Esophagus muscularis mucosa (tissue), 4 donors: ENCODE measurements at regions not wholly inside any gene's neighbourhood (a gene's known extent, or its start where the extent isn't known, plus 50 kb on each side); places are given as distances from the start of the nearest gene placed in this dataset.

ENCODE experiments used
- DNase-seq: peaks from one replicate; pipeline ENCODE4 v3.0.0-alpha.2; 2017; ENCODE audit errors: extremely low spot score
- H3K27ac ChIP-seq, 4 donors: fragments of 200-600 bp; sonication (generic); replicated peaks in 1 of 4; 1 replicate in 3 of 4; 2 replicates in 1 of 4; pipeline ENCODE4 v1.5.1; 2016 to 2019; ENCODE audit warnings: mild to moderate bottlenecking in 1 of 4
- H3K27me3 ChIP-seq, 4 donors: fragments of 200-600 bp; sonication (generic); one replicate each; pipeline versions ENCODE4 v1.5.1 to v1.6.0; 2016 to 2019
- H3K36me3 ChIP-seq, 4 donors: fragments of 200-600 bp; sonication (generic); one replicate each; pipeline ENCODE4 v1.5.1; 2016 to 2019
- H3K4me1 ChIP-seq, 4 donors: fragments of 200-600 bp; sonication (generic); one replicate each; pipeline ENCODE4 v1.5.1; 2016 to 2019
- H3K4me3 ChIP-seq, 4 donors: fragments of 200-600 bp; sonication (generic); 1 replicate in 2 of 4; 2 replicates in 2 of 4; pipeline ENCODE4 v1.5.1; 2016 to 2019; ENCODE audit warnings: mild to moderate bottlenecking in 4 of 4, moderate library complexity in 1 of 4
- H3K9me3 ChIP-seq, 4 donors: fragments of 200-600 bp; sonication (generic); 1 replicate in 3 of 4; 2 replicates in 1 of 4; pipeline ENCODE4 v1.5.1; 2016 to 2019
- CTCF ChIP-seq, 3 experiments: fragments of 200-600 bp in 2 of 3; fragments of 450-650 bp in 1 of 3; sonication (generic) in 2 of 3; IDR thresholded peaks; one replicate each; pipeline ENCODE4 v1.5.1; 2017 to 2019; ENCODE audit warnings: antibody characterized with exemption in 3 of 3, mild to moderate bottlenecking in 2 of 3, moderate library complexity in 1 of 3
- EP300 ChIP-seq: sonication (generic); formaldehyde crosslinking; IDR thresholded peaks from one replicate; pipeline ENCODE4 v1.6.1; 2017; ENCODE audit warnings: antibody characterized with exemption
- POLR2A ChIP-seq: fragments of 450-650 bp; IDR thresholded peaks from one replicate; pipeline ENCODE4 v1.6.1; 2017; ENCODE audit warnings: antibody characterized with exemption, moderate library complexity, mild to moderate bottlenecking, low read depth
- POLR2AphosphoS5 ChIP-seq, 2 donors: sonication (generic); formaldehyde crosslinking; IDR thresholded peaks; one replicate each; pipeline ENCODE4 v1.6.1; 2017; ENCODE audit warnings: antibody characterized with exemption in 2 of 2
- WGBS: methylation state at CpG from one replicate; pipeline ENCODE4 v1.1.5; 2018; 5-methylcytosine and 5-hydroxymethylcytosine counted together
- intact Hi-C: fragments of 100-400 bp; cut with DNase I; formaldehyde crosslinking; loops from one replicate; pipeline ENCODE4 v1.15.1; 2023

DNA sequence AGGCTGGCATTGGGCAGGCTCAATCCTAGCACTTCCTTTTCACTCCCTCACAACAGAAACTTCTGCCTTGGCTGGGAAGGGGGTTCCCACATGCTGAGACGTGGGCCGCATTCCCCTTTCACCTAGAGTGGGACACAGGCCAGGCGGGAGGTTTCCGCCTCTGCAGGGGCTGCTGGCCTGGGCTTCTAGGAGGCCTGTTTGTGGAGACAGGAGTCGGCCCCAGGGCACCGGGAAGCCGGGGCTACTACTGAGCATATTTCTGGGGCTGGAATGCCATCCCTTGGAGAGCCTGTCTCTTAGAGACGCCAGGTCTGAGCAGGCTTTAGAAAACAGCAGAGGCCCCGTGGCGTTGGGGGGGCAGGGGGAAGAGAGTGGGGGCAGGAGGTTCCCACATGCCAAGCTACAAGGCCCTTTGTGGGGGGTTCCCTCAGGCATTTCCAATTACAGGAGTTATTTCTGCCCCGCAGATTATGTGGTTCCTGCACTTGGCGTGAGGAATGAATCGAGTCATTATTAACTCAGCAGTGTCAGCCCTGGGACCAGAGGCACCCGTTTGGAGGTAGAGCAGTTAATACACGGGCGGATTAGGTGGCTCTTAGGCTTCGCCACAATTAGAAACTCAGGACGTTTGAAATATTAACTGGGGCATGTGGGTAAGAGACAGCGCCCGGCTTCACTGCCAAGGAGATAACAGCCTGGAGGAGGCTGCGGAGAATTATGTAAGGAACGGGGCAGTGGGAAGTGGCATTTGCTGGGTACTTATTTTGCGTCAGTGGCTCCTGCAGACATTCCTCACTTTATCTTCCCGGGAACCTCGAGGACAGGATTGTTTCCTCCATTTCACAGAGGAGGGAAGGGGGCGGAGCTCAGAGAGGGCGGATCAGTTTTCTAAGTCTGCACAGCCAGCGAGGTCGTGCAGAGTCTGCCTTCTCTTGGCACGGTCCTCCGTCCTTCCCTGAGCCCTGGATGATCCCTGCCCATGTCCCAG is 162.5 kb downstream of the MAF start:
- 70% methylated on average over 28 of the region's 31 CpGs for WGBS
- no peak for DNase-seq
- TF ChIP-seq POLR2AphosphoS5 (IDR thresholded peaks at IDR 0.05) (no peak), EP300 (no peak), CTCF (IDR thresholded peaks at IDR 0.05) (no peak), POLR2A (no peak)
- H3K27ac ChIP-seq: no peak overlapping the region
- intact Hi-C loops: no loop called here
- peak overlapping the region in 1 of 4 donors; percentile 0 for H3K4me3 ChIP-seq
- H3K4me1 ChIP-seq: peaks cover 0 to 9% (median 4%) of the 10 kb centered on the region in 4 donors
- H3K36me3 ChIP-seq: no peaks in the 10 kb centered on the region
- no peaks in the 10 kb centered on the region for H3K9me3 ChIP-seq
- H3K27me3 ChIP-seq: no peaks in the 10 kb centered on the region

- intact Hi-C loops: no loop called here
- Histone ChIP-seq H3K4me3 (no peak overlapping the region), H3K36me3 (no peaks in the 10 kb centered on the region), H3K27ac (no peak overlapping the region), H3K9me3 (no peaks in the 10 kb centered on the region), H3K27me3 (no peaks in the 10 kb centered on the region), H3K4me1 (peaks cover 0 to 9% (median 4%) of the 10 kb centered on the region in 4 donors)
- no peak for DNase-seq
- 91% methylated on average over 5 of the region's 5 CpGs for WGBS
- no peak for TF ChIP-seq POLR2A
- no peak for TF ChIP-seq POLR2AphosphoS5 (IDR thresholded peaks at IDR 0.05)
- TF ChIP-seq CTCF (IDR thresholded peaks at IDR 0.05): no peak
- TF ChIP-seq EP300: no peak
These were observed 163.7 kb downstream of the MAF start for GRCh38 chr16:79436885-79437284.

GRCh38 chr16:79434771-79435170 is 165.8 kb downstream of the MAF start:
- WGBS: 88% methylated on average over 8 of the region's 8 CpGs
- Histone ChIP-seq H3K27ac (no peak overlapping the region), H3K27me3 (no peaks in the 10 kb centered on the region), H3K4me1 (peaks cover 6 to 13% (median 11%) of the 10 kb centered on the region in 4 donors), H3K4me3 (no peak overlapping the region), H3K36me3 (no peaks in the 10 kb centered on the region), H3K9me3 (no peaks in the 10 kb centered on the region)
- intact Hi-C loops: no loop called here
- DNase-seq: no peak
- no peak for TF ChIP-seq POLR2AphosphoS5 (IDR thresholded peaks at IDR 0.05)
- no peak for TF ChIP-seq CTCF (IDR thresholded peaks at IDR 0.05)
- no peak for TF ChIP-seq EP300
- no peak for TF ChIP-seq POLR2A

DNA sequence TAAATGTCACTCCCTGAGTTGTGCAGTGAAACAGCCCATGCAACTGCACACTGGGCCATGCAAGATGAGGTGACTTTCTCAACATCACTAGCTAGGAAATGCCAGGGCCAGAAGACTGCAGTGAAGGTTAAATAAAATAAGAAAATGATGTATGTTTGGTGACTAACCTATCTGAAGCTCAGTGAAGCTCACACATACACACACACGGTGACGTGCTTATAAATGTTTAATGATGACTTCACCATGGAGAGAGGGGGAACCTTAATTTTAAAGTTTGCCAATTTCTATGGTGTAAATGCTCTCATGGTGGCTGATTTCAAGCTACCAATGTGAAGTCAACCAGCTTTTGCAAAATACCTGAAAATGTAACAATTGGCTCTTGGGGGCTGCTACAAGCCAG is 166.4 kb downstream of the MAF start:
- DNase-seq: no peak
- Histone ChIP-seq H3K27me3 (no peaks in the 10 kb centered on the region), H3K36me3 (no peaks in the 10 kb centered on the region), H3K4me1 (peaks cover 6 to 15% (median 12%) of the 10 kb centered on the region in 4 donors), H3K4me3 (no peak overlapping the region), H3K9me3 (no peaks in the 10 kb centered on the region), H3K27ac (no peak overlapping the region)
- intact Hi-C loops: no loop called here
- WGBS: 94% methylated on average over 2 of the region's 2 CpGs
- no peak for TF ChIP-seq POLR2A

- no peaks in the 10 kb centered on the region for H3K36me3 ChIP-seq
- H3K4me1 ChIP-seq: peaks cover 0 to 16% (median 10%) of the 10 kb centered on the region in 4 donors
- no peak overlapping the region for H3K27ac ChIP-seq
- no peak overlapping the region for H3K4me3 ChIP-seq
- intact Hi-C loops: no loop called here
- no peaks in the 10 kb centered on the region for H3K9me3 ChIP-seq
- TF ChIP-seq CTCF (IDR thresholded peaks at IDR 0.05): no peak
- TF ChIP-seq EP300: no peak
- TF ChIP-seq POLR2AphosphoS5 (IDR thresholded peaks at IDR 0.05): no peak
- no peak for TF ChIP-seq POLR2A
- WGBS: 91% methylated on average over 4 of the region's 4 CpGs
- peaks cover 0 to 5% (median 0%) of the 10 kb centered on the region in 4 donors for H3K27me3 ChIP-seq
- no peak for DNase-seq
These were observed 168.6 kb downstream of the MAF start for GRCh38 chr16:79431923-79432322.
